Activated T-cell treated with anti-CD3 and anti-CD28 coated beads, Interleukin-2, amount 50 U/mL, for 72 hours (primary cell): ENCODE measurements at regions not wholly inside any gene's neighbourhood (a gene's known extent, or its start where the extent isn't known, plus 50 kb on each side); places are given as distances from the start of the nearest gene placed in this dataset.

Source experiments
- ATAC-seq, 2 donors: fragments of 150-1000 bp; cut with Tn5 transposase; replicated peaks in 1 of 2; 2 replicates each; pipeline ENCODE4 v1.10.0; 2021; ENCODE audit warnings: moderate library complexity in 2 of 2, mild to moderate bottlenecking in 1 of 2
- DNase-seq, 2 donors: peaks; one replicate each; pipeline ENCODE4 v3.0.0; 2021 to 2022; ENCODE audit warnings: mixed read lengths in 1 of 2
- H3K27ac Mint-ChIP-seq: one replicate; pipeline ENCODE4 v1.8.0; 2022; ENCODE audit warnings: mild to moderate bottlenecking, moderate library complexity, mixed read lengths
- H3K27me3 Mint-ChIP-seq: one replicate; pipeline ENCODE4 v1.8.0; 2022; ENCODE audit warnings: low read depth, mixed read lengths
- H3K36me3 Mint-ChIP-seq, 2 donors: one replicate each; pipeline ENCODE4 v1.8.0; 2022; ENCODE audit warnings: mixed read lengths in 2 of 2, mild to moderate bottlenecking in 1 of 2; ENCODE audit not compliant: insufficient read depth in 2 of 2
- H3K4me1 Mint-ChIP-seq: one replicate; pipeline ENCODE4 v1.8.0; 2022; ENCODE audit warnings: low read depth, mixed read lengths
- H3K4me3 Mint-ChIP-seq, 2 donors: one replicate each; pipeline ENCODE4 v1.8.0; 2022; ENCODE audit warnings: mild to moderate bottlenecking in 2 of 2, mixed read lengths in 2 of 2, moderate library complexity in 2 of 2
- H3K9me3 Mint-ChIP-seq, 2 donors: one replicate each; pipeline ENCODE4 v1.8.0; 2022; ENCODE audit warnings: mixed read lengths in 2 of 2

DNA sequence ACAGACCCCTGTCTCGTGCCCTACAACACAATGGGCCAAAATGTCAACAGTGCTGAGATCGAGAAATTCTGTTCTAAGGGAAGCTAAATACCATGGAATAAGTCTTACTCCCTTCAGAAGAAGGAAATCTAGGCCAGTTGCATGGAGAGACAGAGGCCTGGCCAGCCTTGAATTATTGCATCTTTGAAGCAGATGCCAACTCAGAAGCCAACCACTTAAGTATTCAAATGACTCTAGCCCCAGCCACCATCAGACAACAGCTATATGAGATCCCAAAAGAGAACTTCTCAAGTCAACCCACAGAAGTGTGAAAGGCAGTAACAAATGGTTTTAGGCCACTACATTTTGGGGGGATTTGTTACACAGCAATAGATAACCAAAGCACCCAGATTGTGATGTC, 180.1 kb downstream of the ACTL7B start:
- Mint-ChIP-seq H3K4me1 (no peaks in the 10 kb centered on the region), H3K9me3 (no peaks in the 10 kb centered on the region), H3K36me3 (no peaks in the 10 kb centered on the region), H3K27me3 (no peaks in the 10 kb centered on the region), H3K4me3 (no peak overlapping the region), H3K27ac (no peak overlapping the region)
- ATAC-seq (no peak), DNase-seq (no peak)

DNA sequence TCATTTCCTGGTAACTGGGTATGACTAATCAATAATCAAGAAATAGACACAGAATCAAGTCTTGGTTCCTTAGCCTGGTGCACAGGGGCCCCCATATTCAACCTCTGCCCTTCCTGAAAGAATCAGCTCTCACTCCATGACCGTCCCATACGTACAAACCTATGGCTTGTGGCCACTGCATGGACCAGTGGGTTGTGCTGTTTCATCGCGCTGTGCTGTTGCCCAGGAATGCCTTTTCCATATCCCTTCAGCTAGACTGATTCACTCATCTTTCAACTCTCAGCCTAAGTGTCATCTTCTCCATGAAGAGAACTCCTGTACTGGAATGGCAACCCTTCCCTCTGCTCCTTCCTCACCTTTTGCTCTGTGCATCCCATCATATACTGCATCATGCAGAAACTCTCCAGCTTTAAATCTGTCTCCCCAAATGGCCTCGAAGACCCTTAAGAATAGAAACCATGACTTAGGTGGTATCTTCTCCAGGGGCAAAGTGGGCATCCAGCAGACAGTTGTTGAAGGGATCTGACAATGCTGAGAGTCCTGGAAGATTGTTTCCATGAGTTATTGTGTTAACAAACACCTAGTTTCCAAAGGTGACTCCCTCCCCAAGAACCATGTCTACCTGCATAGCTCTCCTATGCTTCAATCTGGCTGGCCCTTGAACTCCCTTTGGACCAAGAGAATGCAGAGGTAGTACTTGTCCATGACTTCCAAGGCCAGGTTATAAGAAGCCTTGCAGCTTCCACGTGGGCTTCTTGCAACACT, 180.8 kb downstream of the ACTL7B start:
- H3K27me3 Mint-ChIP-seq, result no peaks in the 10 kb centered on the region
- no peaks in the 10 kb centered on the region for H3K9me3 Mint-ChIP-seq
- no peak for ATAC-seq

DNA sequence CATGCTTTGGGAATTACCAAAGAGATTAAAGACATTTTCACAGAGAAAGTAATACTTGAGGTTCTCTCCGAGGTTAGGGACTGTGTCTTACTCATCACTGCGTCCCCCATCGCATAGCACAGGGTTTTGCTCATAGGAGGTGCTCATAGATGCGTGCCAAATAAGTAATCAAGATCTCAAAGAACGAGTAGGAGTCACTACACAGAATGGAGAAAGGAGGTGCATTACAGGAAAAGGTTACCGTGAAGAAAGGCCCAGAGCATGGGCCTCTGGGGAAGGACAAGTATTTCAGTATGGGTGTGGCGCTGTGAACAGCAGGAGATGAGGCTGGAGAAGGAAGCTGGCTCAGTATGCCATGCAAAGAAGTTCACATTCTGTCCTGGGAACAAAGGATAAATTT, 182.4 kb downstream of the ACTL7B start:
- Mint-ChIP-seq H3K4me1 (no peaks in the 10 kb centered on the region), H3K27me3 (no peaks in the 10 kb centered on the region), H3K36me3 (no peaks in the 10 kb centered on the region), H3K27ac (no peak overlapping the region), H3K4me3 (no peak overlapping the region), H3K9me3 (no peaks in the 10 kb centered on the region)
- ATAC-seq (no peak), DNase-seq (no peak)

More for the DNA sequence above, 180.8 kb downstream of the ACTL7B start:
- Mint-ChIP-seq H3K4me3 (no peak overlapping the region), H3K4me1 (no peaks in the 10 kb centered on the region), H3K36me3 (no peaks in the 10 kb centered on the region), H3K27ac (no peak overlapping the region)
- no peak for DNase-seq

DNA sequence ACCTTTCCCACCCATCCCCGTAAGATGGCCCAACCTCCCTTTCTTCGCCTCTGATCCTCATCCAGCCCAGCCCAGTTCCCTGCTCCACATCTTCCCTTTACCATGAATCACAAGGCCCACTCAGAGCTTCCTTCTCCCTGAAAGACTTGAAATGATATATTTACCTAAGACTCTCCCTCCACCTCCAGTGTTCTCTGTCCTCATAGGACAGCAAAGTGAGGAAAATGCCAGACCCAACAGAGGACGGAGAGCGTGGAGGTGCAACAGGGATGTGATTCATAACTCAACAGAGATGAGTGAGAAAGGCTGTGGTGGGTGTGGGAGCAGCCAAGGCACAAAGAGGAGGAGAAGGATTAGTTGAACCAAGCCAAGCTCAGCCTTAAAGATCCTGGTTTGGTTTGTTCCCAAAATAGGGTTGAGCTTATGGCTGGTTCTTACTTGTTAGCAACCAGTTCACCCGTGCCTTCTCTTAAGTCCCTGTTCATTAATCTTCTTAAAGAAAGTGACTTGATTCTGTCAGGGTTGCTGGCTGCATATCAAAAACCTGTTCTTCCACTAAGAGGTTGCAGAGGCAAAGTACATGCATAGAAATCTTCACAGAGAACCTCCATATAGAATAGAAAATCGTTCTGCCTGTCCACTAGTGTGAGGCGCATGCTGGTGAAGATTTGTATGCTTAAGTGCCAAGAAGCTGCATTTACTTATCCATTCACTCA, 183.2 kb downstream of the ACTL7B start:
- no peak for DNase-seq
- H3K4me3 Mint-ChIP-seq, result no peak overlapping the region
- H3K4me1 Mint-ChIP-seq, result no peaks in the 10 kb centered on the region
- no peak for ATAC-seq
- no peaks in the 10 kb centered on the region for H3K36me3 Mint-ChIP-seq
- no peak overlapping the region for H3K27ac Mint-ChIP-seq
- no peaks in the 10 kb centered on the region for H3K27me3 Mint-ChIP-seq
- no peaks in the 10 kb centered on the region for H3K9me3 Mint-ChIP-seq

DNA sequence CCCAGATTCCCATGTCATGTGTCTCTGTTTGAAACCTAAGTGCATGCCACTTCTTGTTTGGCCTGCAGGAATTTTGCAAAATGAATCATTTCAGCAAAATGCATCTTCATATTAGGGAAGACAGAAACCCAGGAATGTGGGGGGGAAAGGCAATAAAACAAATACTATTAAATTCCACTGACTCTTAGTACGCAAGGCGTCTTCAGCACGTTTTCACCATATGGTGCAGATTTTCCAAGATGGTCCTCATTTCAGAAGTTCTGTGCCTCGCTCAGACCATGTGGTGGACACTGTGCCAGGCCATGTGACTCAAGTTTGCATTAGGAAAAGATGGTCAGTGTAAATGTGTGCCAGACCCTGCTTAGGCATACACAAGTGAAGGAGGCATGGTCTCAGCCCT, 184.0 kb downstream of the ACTL7B start:
- DNase-seq (no peak), ATAC-seq (no peak)
- Mint-ChIP-seq H3K27me3 (no peaks in the 10 kb centered on the region), H3K4me3 (no peak overlapping the region), H3K27ac (no peak overlapping the region), H3K4me1 (no peaks in the 10 kb centered on the region), H3K9me3 (no peaks in the 10 kb centered on the region), H3K36me3 (no peaks in the 10 kb centered on the region)

DNA sequence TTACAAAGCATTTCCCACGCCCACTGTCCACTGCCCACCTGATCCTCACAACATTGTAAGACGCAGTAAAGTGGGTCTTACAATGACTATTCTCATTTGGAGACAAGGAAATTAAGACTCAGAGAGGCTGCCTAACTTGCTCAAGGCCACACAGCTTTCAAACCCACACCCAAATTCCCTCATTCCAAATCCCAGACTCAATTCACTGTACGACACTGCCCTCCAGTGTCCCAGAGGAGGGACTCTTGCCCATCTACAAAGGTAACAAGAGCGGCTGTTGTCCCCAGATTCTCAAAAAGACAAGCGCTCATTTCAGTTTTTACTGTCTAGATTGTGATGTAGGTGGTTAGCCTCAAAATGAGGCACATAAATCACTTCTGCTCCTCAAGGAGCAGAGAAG, 184.6 kb downstream of the ACTL7B start:
- no peak for ATAC-seq
- DNase-seq, result no peak
- Mint-ChIP-seq H3K27ac (no peak overlapping the region), H3K27me3 (no peaks in the 10 kb centered on the region), H3K36me3 (no peaks in the 10 kb centered on the region), H3K4me3 (no peak overlapping the region), H3K4me1 (no peaks in the 10 kb centered on the region), H3K9me3 (no peaks in the 10 kb centered on the region)

DNA sequence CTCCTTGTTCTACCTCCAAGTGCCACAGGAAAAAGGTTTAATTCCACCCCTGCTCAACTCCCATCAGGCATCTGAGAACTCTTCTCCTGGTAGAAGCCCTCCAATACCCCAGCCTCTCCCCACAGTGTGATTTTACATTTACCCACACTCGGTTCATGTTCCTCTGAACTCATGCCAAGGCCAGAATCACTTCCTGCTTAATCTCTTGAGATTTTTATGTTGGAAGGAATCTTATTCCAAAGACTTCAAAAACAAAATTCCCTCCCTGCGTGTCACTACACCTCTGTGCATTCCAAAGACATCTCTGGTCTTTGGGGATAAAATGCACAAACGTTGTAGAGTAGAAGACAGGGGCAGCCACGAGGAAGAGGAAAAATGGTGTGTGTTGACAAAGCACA, 186.8 kb downstream of the ACTL7B start:
- Mint-ChIP-seq H3K27ac (no peak overlapping the region), H3K4me3 (no peak overlapping the region), H3K27me3 (no peaks in the 10 kb centered on the region), H3K36me3 (no peaks in the 10 kb centered on the region), H3K9me3 (no peaks in the 10 kb centered on the region), H3K4me1 (no peaks in the 10 kb centered on the region)
- ATAC-seq, result no peak
- no peak for DNase-seq

DNA sequence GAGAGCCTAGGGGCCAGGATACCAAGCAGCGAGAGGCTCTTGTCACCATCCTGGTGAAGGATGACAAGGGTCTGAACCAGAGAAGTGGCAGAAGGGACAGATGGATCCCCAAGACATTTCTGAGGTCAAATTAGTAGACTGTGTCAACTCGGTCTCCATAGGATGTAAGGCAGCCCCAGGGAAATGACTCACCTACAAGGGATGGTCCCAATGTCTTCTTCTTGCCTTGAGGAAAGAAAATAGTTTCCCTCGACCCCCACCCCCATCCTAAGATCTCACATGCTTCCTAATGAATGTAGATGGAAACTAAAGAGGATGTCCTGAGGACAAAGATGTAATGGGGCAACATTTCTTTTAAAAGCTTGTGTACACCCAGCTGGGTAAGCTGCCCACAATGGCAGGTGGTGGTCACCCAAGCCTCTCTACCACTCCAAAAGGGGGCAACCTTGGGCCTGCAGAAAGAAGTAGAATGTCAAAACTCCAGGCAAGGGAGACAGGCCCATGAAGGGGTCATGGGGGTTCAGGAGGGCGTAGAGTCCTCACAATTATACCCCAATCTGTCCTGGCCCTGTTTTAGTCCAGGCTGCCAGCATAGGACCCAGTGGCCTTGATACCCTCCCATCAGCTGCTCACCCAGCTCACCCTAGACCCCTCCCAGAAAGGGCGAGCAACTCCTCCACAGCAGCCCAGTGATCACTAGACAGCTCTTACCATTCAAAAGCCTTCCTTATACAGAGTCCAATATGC, 187.4 kb downstream of the ACTL7B start:
- Mint-ChIP-seq H3K27ac (no peak overlapping the region), H3K4me3 (no peak overlapping the region), H3K4me1 (no peaks in the 10 kb centered on the region), H3K36me3 (no peaks in the 10 kb centered on the region), H3K9me3 (no peaks in the 10 kb centered on the region), H3K27me3 (no peaks in the 10 kb centered on the region)
- DNase-seq (no peak), ATAC-seq (no peak)

DNA sequence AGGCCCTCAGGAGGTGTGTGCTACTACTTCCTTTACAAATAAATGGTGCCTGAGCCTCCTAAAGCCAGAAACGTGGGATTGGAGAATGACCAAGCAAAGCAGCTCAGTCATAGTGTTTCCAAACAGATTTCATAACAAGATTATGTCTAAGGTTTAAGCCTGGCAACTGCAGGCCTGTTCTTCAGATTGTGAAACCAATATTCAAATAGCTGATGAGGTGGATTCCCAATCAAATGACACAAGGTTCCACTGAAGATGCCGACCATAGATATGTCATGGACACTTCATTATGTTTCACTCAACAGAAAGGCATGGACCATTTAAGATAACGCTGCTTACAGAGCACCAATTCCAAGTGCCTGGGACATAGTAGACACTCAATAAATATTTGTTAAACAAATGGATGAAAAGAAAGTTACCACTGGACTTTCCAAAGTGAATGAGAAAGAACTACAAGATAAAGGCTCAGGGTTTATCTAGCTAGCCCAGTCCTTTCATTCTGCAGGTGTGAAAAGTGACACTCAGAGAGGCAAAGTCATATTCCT, 189.5 kb downstream of the ACTL7B start:
- Mint-ChIP-seq H3K27ac (no peak overlapping the region), H3K4me1 (no peaks in the 10 kb centered on the region), H3K36me3 (no peaks in the 10 kb centered on the region), H3K27me3 (no peaks in the 10 kb centered on the region), H3K4me3 (no peak overlapping the region), H3K9me3 (no peaks in the 10 kb centered on the region)
- ATAC-seq (no peak), DNase-seq (no peak)

DNA sequence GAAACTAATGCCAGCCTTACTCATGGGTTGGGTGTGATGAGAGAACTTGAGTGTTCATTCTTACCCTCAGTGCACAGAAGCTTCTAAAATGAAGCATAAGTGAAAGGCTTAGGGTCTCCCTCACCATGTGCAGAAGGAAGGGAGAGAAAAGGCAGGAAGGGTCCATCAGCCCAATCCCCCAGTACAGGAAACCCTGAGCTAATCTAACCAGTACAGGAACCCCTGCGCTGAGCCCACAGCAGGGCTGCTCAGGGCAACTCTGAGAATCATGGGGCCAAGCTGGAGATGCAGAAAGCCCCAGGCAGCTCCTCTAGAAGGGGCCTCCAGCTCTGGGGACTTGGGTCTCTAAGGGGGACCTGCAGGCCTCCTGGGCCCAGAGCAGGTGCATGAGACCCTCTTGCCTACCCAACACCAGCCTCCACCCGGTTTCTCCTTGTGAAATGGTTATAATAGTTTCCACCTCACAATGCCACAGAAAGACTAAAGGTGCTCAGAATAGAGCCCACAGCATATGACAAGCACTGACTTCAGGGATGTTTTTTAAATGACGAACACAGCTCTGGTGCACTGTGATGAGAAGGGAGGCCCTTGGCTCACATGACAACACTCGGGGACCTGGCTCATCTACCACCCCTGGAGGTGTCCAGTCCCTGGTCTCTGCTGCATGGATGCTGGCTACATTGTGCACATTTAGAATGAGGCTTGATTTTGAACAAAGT, 190.1 kb downstream of the ACTL7B start:
- no peaks in the 10 kb centered on the region for H3K36me3 Mint-ChIP-seq
- ATAC-seq (no peak), DNase-seq (no peak)
- no peaks in the 10 kb centered on the region for H3K4me1 Mint-ChIP-seq
- H3K9me3 Mint-ChIP-seq, result no peaks in the 10 kb centered on the region
- no peaks in the 10 kb centered on the region for H3K27me3 Mint-ChIP-seq
- no peak overlapping the region for H3K4me3 Mint-ChIP-seq
- no peak overlapping the region for H3K27ac Mint-ChIP-seq

DNA sequence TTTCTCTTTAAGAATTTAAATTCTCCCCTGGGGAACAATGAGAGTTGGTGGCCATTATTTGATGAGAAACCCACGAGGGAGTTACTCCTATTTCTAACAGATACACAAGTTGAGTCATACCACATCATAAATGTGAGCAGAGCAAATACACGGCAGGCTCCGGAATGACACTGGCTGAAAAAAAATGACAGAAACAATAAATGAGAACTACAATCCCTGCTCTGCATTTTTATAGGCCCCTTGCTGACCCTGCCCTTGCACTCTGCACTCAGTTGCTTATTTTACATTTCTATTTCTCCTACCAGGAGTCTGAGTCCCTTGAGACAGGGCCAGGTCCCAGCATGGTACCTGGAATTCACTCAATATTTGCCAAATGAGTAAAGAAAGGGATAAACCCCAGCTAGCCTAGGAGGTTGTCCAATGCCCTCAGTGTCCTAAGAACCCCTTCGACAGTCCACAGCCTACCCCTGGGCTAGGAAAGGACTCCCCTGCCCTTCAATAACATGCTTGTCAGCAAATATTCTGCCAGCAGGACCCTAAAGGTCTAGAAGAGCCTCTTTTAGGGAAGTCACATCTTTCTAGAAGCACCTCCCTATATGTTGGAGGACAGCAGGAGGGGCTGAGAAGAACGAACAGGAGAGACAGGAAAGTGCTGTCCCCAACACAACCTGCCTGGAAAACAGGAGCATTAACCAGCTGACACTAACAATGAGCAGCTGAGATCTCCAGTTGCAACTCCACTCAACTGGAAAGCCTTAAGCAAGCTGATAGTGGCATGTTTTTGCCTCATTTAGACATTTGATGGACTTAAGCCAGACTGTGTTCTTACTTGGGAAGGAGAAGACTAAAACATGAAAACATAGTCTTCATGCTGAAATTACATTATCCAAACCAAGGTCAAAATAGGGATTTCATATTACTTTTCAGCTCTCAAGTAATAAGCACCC, 191.2 kb downstream of the ACTL7B start:
- Mint-ChIP-seq H3K36me3 (no peaks in the 10 kb centered on the region), H3K4me3 (no peak overlapping the region), H3K4me1 (no peaks in the 10 kb centered on the region), H3K27me3 (no peaks in the 10 kb centered on the region), H3K9me3 (peaks cover 0 to 3% of the 10 kb centered on the region in 2 donors), H3K27ac (no peak overlapping the region)
- DNase-seq, result no peak
- ATAC-seq, result no peak

DNA sequence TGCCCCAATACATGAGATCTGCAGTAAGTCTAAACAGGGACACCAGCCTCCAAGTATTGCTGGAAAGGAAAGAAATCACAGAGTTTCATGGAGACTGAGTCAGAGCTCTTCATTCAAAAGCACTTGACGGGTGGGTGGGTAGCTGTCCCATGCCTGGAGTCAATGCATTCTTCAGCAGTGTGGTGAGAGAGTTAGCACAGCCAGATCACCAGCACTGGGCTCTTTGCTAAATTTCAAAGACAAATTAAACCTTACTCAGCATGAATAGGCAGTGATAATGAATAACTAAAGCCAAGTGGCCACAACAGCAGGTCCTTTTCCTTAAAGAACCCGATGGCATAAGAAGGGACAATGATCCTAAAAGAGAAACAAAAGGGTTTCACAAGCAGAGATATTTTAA, 192.4 kb downstream of the ACTL7B start:
- no peaks in the 10 kb centered on the region for H3K27me3 Mint-ChIP-seq
- H3K4me1 Mint-ChIP-seq, result no peaks in the 10 kb centered on the region
- no peak overlapping the region for H3K4me3 Mint-ChIP-seq
- H3K27ac Mint-ChIP-seq, result no peak overlapping the region
- ATAC-seq (no peak), DNase-seq (no peak)
- peaks cover 0 to 8% of the 10 kb centered on the region in 2 donors for H3K9me3 Mint-ChIP-seq
- peaks cover 5 to 8% of the 10 kb centered on the region in 2 donors for H3K36me3 Mint-ChIP-seq
